Ovary (tissue), 7 donors: ENCODE measurements at regions not wholly inside any gene's neighbourhood (a gene's known extent, or its start where the extent isn't known, plus 50 kb on each side); places are given as distances from the start of the nearest gene placed in this dataset.

Experiments used
- DNase-seq, 5 donors: peaks; one replicate each; pipeline ENCODE4 v3.0.0-alpha.2; 2019 to 2020
- H3K27ac ChIP-seq, 2 donors: fragments of 200-600 bp; one replicate each; pipeline versions ENCODE4 v1.5.1 to v1.8.0; 2019 to 2022
- H3K27me3 ChIP-seq: fragments of 200-600 bp; one replicate; pipeline ENCODE4 v1.8.0; 2022
- H3K36me3 ChIP-seq: fragments of 200-600 bp; sonication (generic); one replicate; pipeline ENCODE4 v1.5.1; 2019
- H3K4me1 ChIP-seq: one replicate; pipeline ENCODE4 v1.8.1; 2013; ENCODE audit warnings: mild to moderate bottlenecking, moderate library complexity; ENCODE audit not compliant: insufficient read depth
- H3K4me3 ChIP-seq: fragments of 200-600 bp; sonication (generic); one replicate; pipeline ENCODE4 v1.5.1; 2017
- H3K9me3 ChIP-seq, 2 donors: fragments of 200-600 bp in 1 of 2; sonication (generic) in 1 of 2; one replicate each; pipeline versions ENCODE4 v1.5.1 to v1.8.1; 2013 to 2019; ENCODE audit warnings: mild to moderate bottlenecking in 1 of 2, moderate library complexity in 1 of 2
- CTCF ChIP-seq, 3 donors: fragments of 450-650 bp in 2 of 3; fragments of 200-600 bp in 1 of 3; IDR thresholded peaks; one replicate each; pipeline versions ENCODE4 v1.5.1 to v1.8.0; 2016 to 2022; ENCODE audit warnings: antibody characterized with exemption in 3 of 3, mild to moderate bottlenecking in 1 of 3
- EP300 ChIP-seq: sonication (generic); formaldehyde crosslinking; IDR thresholded peaks from one replicate; pipeline ENCODE4 v1.6.1; 2017; ENCODE audit warnings: antibody characterized with exemption
- POLR2A ChIP-seq: fragments of 450-650 bp; IDR thresholded peaks from one replicate; pipeline ENCODE4 v1.6.1; 2017; ENCODE audit warnings: antibody characterized with exemption, mild to moderate bottlenecking, moderate library complexity
- WGBS, 3 donors: extraction: QIAGEN DNeasy Blood & Tissue Kit in 1 of 3; methylation state at CpG; one replicate each; pipeline versions ENCODE4 v1.1.5 to v1.1.7; 2013 to 2017; 5-methylcytosine and 5-hydroxymethylcytosine counted together
- intact Hi-C, 4 donors: fragments of 100-400 bp; cut with DNase I; formaldehyde crosslinking; loops; one replicate each; pipeline versions ENCODE4 v1.11.0 to v1.15.1; 2022 to 2023
- donor health status: DM: no; HTN: no; CAD: no; lungs with moderate emphysema.
- donor health status: DM: no; HTN: no; CAD: no.
- donor health status: Bipolar disorder and iron deficiency.
- donor health status: DM: no; HTN: no; CAD: no.
- donor health status: DM: yes; HTN: yes; CAD: no.

GRCh38 chr5:125017796-125018195 is 271.4 kb upstream of the ZNF608 start:
- H3K4me3 ChIP-seq, result no peak overlapping the region
- no peaks in the 10 kb centered on the region for H3K4me1 ChIP-seq
- H3K9me3 ChIP-seq, result no peaks in the 10 kb centered on the region
- DNase-seq, result no peak
- TF ChIP-seq EP300 (no peak), CTCF (IDR thresholded peaks at IDR 0.05) (no peak), POLR2A (no peak)
- no peak overlapping the region for H3K27ac ChIP-seq
- intact Hi-C loops, result no loop called here
- 76 to 96% (median 81%) methylated on average over 1 of the region's 1 CpG for WGBS, 3 donors
- H3K36me3 ChIP-seq, result no peaks in the 10 kb centered on the region
- H3K27me3 ChIP-seq, result no peaks in the 10 kb centered on the region

- Histone ChIP-seq H3K4me3 (no peak overlapping the region), H3K4me1 (no peaks in the 10 kb centered on the region), H3K9me3 (no peaks in the 10 kb centered on the region), H3K27me3 (no peaks in the 10 kb centered on the region), H3K27ac (no peak overlapping the region), H3K36me3 (no peaks in the 10 kb centered on the region)
- intact Hi-C loops, result no loop called here
- DNase-seq, result no peak
- no peak for TF ChIP-seq CTCF (IDR thresholded peaks at IDR 0.05)
- TF ChIP-seq EP300, result no peak
- TF ChIP-seq POLR2A, result no peak
- WGBS, 3 donors, result 79 to 90% (median 81%) methylated on average over 6 of the region's 6 CpGs
Observed at GRCh38 chr5:125023673-125024072, 277.2 kb upstream of the ZNF608 start.

- 56 to 66% (median 66%) methylated on average over 6 of the region's 6 CpGs for WGBS, 3 donors
- Histone ChIP-seq H3K36me3 (no peaks in the 10 kb centered on the region), H3K4me3 (no peak overlapping the region), H3K4me1 (no peaks in the 10 kb centered on the region), H3K9me3 (no peaks in the 10 kb centered on the region), H3K27ac (no peak overlapping the region), H3K27me3 (no peaks in the 10 kb centered on the region)
- DNase-seq, result no peak
- intact Hi-C loops, result no loop called here
- TF ChIP-seq CTCF (IDR thresholded peaks at IDR 0.05), result no peak
- no peak for TF ChIP-seq POLR2A
- TF ChIP-seq EP300, result no peak
Observed at GRCh38 chr5:125026867-125027731, 280.7 kb upstream of the ZNF608 start.

- intact Hi-C loops, result no loop called here
- H3K27ac ChIP-seq, result no peak overlapping the region
- no peaks in the 10 kb centered on the region for H3K9me3 ChIP-seq
- no peaks in the 10 kb centered on the region for H3K4me1 ChIP-seq
- H3K36me3 ChIP-seq, result no peaks in the 10 kb centered on the region
- H3K27me3 ChIP-seq, result no peaks in the 10 kb centered on the region
- no peak for TF ChIP-seq POLR2A
- no peak overlapping the region for H3K4me3 ChIP-seq
- 86 to 89% (median 87%) methylated on average over 3 of the region's 3 CpGs for WGBS, 3 donors
- DNase-seq, result no peak
Observed at GRCh38 chr5:125032286-125032685, 285.8 kb upstream of the ZNF608 start.

- Histone ChIP-seq H3K27me3 (no peaks in the 10 kb centered on the region), H3K36me3 (no peaks in the 10 kb centered on the region), H3K4me1 (no peaks in the 10 kb centered on the region), H3K27ac (no peak overlapping the region), H3K4me3 (no peak overlapping the region), H3K9me3 (no peaks in the 10 kb centered on the region)
- intact Hi-C loops, result no loop called here
- WGBS, 3 donors, result 88 to 92% (median 90%) methylated on average over 2 of the region's 2 CpGs
- DNase-seq, result no peak
- TF ChIP-seq CTCF (IDR thresholded peaks at IDR 0.05) (no peak), POLR2A (no peak), EP300 (no peak)
Observed at GRCh38 chr5:125033602-125034001, 287.2 kb upstream of the ZNF608 start.
